ENCODE measurements at regions not wholly inside any gene's neighbourhood (a gene's known extent, or its start where the extent isn't known, plus 50 kb on each side); places are given as distances from the start of the nearest gene placed in this dataset.

DNA sequence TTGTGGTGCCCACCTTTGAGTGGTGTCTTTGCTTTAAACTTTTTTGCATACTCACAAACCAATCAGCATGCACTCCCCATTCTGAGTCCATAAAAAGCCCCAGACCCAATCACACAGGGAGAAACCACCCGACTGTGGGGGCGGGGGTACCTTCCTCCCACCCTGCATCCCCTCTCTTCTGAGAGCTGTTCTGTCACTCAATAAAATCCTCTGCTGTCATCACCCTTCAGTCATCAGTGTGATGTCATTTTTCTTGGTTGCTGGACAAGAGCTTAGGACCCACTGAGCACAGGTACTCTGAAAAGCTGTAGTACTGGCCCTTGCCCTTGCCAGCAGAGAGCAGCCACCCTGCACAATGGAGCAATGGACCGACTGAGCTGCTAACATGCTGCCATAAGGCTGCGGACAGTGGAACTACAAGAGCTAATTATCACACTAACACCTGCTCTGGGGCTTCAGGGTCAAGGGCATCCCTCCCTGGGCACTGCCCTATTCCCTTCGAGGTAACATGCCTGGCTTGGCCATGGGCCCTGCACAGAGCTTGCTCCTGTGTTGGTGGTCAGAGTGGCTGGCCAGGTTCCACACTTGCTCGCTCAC lies 62.9 kb upstream of the PGRMC2 start:
- Histone ChIP-seq H3K4me1 (ENCODE audit: control insufficient read depth in 5 of 5, insufficient read depth in 5 of 5, low read length in 5 of 5) (peaks cover 0 to 39% (median 21%) of the 10 kb centered on the region in 5 donors), H3K9ac (ENCODE audit: low read length in 5 of 5) (no peak overlapping the region), H3K36me3 (ENCODE audit: control insufficient read depth in 5 of 5, insufficient read depth in 5 of 5, low read length in 5 of 5) (no peaks in the 10 kb centered on the region), H3K4me3 (ENCODE audit: low read depth in 1 of 5, low read length in 5 of 5) (no peak overlapping the region), H3K9me3 (ENCODE audit: control insufficient read depth in 5 of 5, low read length in 5 of 5) (no peaks in the 10 kb centered on the region), H3K27ac (ENCODE audit: low read depth, low read length) (no peak overlapping the region), H3K27me3 (ENCODE audit: control insufficient read depth in 5 of 5, insufficient read depth in 4 of 5, low read length in 5 of 5) (no peaks in the 10 kb centered on the region)

DNA sequence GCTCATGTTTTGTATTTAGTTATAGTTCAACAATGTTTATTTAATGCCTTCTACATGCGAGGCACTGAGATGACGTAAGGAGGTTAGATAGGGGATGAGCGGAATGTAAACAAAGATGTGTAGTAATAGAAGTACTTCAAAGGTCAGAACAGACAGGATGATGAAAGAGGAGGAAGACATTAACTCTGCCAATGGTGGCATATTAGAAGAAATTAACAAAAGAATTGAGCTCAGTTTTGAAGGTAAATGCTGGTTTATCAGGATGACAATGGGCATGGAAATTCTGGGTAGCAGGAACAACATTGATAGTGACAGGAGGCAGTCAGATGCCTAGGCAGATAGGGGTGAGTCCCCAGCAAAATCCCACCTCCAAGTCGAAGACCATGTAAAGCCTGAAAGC lies 62.3 kb upstream of the PGRMC2 start:
- Histone ChIP-seq H3K4me3 (ENCODE audit: low read depth in 1 of 5, low read length in 5 of 5) (no peak overlapping the region), H3K36me3 (ENCODE audit: control insufficient read depth in 5 of 5, insufficient read depth in 5 of 5, low read length in 5 of 5) (no peaks in the 10 kb centered on the region), H3K4me1 (ENCODE audit: control insufficient read depth in 5 of 5, insufficient read depth in 5 of 5, low read length in 5 of 5) (peaks cover 0 to 32% (median 15%) of the 10 kb centered on the region in 5 donors), H3K9me3 (ENCODE audit: control insufficient read depth in 5 of 5, low read length in 5 of 5) (no peaks in the 10 kb centered on the region), H3K9ac (ENCODE audit: low read length in 5 of 5) (no peak overlapping the region), H3K27me3 (ENCODE audit: control insufficient read depth in 5 of 5, insufficient read depth in 4 of 5, low read length in 5 of 5) (no peaks in the 10 kb centered on the region), H3K27ac (ENCODE audit: low read depth, low read length) (no peak overlapping the region)

DNA sequence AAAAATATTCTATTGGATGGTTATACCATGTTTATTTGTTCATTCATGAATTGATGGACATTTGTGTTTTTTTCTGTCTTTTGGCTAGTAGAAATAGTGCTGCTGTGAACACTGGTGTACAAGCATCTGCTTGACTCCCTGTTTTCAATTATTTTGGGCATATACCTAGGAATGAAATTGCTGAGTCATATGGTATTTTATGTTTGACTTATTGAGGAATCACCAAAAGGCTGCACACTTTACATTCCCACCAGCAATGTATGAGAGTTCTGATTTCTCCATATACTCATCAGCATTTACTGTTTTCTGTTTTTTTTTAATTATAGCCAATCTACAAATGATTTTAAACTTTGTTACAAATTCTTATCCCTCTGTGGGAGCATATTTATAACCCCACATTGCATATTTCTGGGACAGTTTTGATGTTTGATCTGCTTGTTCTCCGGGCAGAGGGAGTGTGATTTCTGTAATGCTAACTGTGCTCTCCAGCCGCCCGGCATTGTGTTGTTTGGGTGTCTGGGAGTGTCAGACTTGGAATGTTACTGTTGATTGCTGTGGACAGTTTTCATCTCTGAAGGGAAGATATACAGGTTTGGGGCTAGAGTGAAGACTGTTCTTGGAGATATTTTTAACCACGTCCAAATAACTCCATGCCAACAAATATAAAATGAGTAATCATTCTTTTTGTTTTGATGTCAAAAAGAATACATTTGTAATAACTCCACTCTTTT lies 60.5 kb upstream of the PGRMC2 start:
- Histone ChIP-seq H3K4me3 (ENCODE audit: low read depth in 1 of 5, low read length in 5 of 5) (no peak overlapping the region), H3K27me3 (ENCODE audit: control insufficient read depth in 5 of 5, insufficient read depth in 4 of 5, low read length in 5 of 5) (no peaks in the 10 kb centered on the region), H3K9me3 (ENCODE audit: control insufficient read depth in 5 of 5, low read length in 5 of 5) (no peaks in the 10 kb centered on the region), H3K9ac (ENCODE audit: low read length in 5 of 5) (no peak overlapping the region), H3K36me3 (ENCODE audit: control insufficient read depth in 5 of 5, insufficient read depth in 5 of 5, low read length in 5 of 5) (no peaks in the 10 kb centered on the region), H3K27ac (ENCODE audit: low read depth, low read length) (no peak overlapping the region), H3K4me1 (ENCODE audit: control insufficient read depth in 5 of 5, insufficient read depth in 5 of 5, low read length in 5 of 5) (peaks cover 0 to 22% (median 7%) of the 10 kb centered on the region in 5 donors)

- Histone ChIP-seq H3K4me1 (ENCODE audit: control insufficient read depth in 5 of 5, insufficient read depth in 5 of 5, low read length in 5 of 5) (peaks cover 0 to 22% (median 7%) of the 10 kb centered on the region in 5 donors), H3K9me3 (ENCODE audit: control insufficient read depth in 5 of 5, low read length in 5 of 5) (no peaks in the 10 kb centered on the region), H3K9ac (ENCODE audit: low read length in 5 of 5) (no peak overlapping the region), H3K27ac (ENCODE audit: low read depth, low read length) (no peak overlapping the region), H3K27me3 (ENCODE audit: control insufficient read depth in 5 of 5, insufficient read depth in 4 of 5, low read length in 5 of 5) (no peaks in the 10 kb centered on the region), H3K4me3 (ENCODE audit: low read depth in 1 of 5, low read length in 5 of 5) (no peak overlapping the region), H3K36me3 (ENCODE audit: control insufficient read depth in 5 of 5, insufficient read depth in 5 of 5, low read length in 5 of 5) (no peaks in the 10 kb centered on the region)
Measured at GRCh38 chr4:128347175-128347868, 59.7 kb upstream of the PGRMC2 start.

DNA sequence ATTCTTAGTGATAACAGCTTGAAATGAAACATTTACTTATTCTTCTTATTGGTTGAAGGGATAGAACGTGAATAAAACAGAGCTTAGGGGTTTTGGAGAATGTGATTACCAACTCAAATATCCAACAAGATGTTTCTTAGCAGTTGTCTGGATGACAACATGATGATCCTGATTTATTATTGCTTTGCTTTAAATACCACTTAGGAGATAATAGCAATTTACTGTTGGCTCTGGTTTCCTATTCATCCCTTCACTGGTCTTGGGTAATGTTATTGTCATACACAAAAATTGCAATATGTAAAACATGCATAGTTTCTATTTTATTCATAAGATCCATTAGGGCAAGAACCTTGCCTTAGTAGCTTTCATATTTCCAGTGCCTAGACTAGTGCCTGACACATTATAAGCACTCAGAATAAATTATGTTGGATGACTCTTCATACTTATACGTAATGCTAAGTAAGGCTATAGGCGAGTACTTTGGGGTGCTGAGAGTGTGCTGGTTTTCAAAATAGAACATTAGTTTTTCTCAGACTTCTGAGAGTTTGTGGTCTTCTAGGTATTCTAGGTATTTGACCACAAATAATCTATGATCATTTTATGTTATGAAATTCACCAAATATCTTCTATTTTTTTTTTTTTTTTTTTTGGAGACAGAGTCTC lies 58.6 kb upstream of the PGRMC2 start:
- H3K4me1 ChIP-seq (ENCODE audit: control insufficient read depth in 5 of 5, insufficient read depth in 5 of 5, low read length in 5 of 5) = peaks cover 0 to 22% (median 7%) of the 10 kb centered on the region in 5 donors

GRCh38 chr4:128345650-128346049 lies 58.0 kb upstream of the PGRMC2 start:
- H3K36me3 ChIP-seq (ENCODE audit: control insufficient read depth in 5 of 5, insufficient read depth in 5 of 5, low read length in 5 of 5) = no peaks in the 10 kb centered on the region
- no peak overlapping the region for H3K27ac ChIP-seq (ENCODE audit: low read depth, low read length)
- no peaks in the 10 kb centered on the region for H3K9me3 ChIP-seq (ENCODE audit: control insufficient read depth in 5 of 5, low read length in 5 of 5)
- H3K4me3 ChIP-seq (ENCODE audit: low read depth in 1 of 5, low read length in 5 of 5) = no peak overlapping the region
- no peaks in the 10 kb centered on the region for H3K27me3 ChIP-seq (ENCODE audit: control insufficient read depth in 5 of 5, insufficient read depth in 4 of 5, low read length in 5 of 5)
- H3K4me1 ChIP-seq (ENCODE audit: control insufficient read depth in 5 of 5, insufficient read depth in 5 of 5, low read length in 5 of 5) = peaks cover 0 to 22% (median 7%) of the 10 kb centered on the region in 5 donors
- H3K9ac ChIP-seq (ENCODE audit: low read length in 5 of 5) = no peak overlapping the region

More for the DNA sequence above, 58.6 kb upstream of the PGRMC2 start:
- Histone ChIP-seq H3K27me3 (ENCODE audit: control insufficient read depth in 5 of 5, insufficient read depth in 4 of 5, low read length in 5 of 5) (no peaks in the 10 kb centered on the region), H3K9me3 (ENCODE audit: control insufficient read depth in 5 of 5, low read length in 5 of 5) (no peaks in the 10 kb centered on the region), H3K4me3 (ENCODE audit: low read depth in 1 of 5, low read length in 5 of 5) (no peak overlapping the region), H3K27ac (ENCODE audit: low read depth, low read length) (no peak overlapping the region), H3K36me3 (ENCODE audit: control insufficient read depth in 5 of 5, insufficient read depth in 5 of 5, low read length in 5 of 5) (no peaks in the 10 kb centered on the region), H3K9ac (ENCODE audit: low read length in 5 of 5) (no peak overlapping the region)

GRCh38 chr4:128342762-128343161 lies 55.1 kb upstream of the PGRMC2 start:
- Histone ChIP-seq H3K9ac (ENCODE audit: low read length in 5 of 5) (no peak overlapping the region), H3K27ac (ENCODE audit: low read depth, low read length) (no peak overlapping the region), H3K27me3 (ENCODE audit: control insufficient read depth in 5 of 5, insufficient read depth in 4 of 5, low read length in 5 of 5) (no peaks in the 10 kb centered on the region), H3K4me3 (ENCODE audit: low read depth in 1 of 5, low read length in 5 of 5) (no peak overlapping the region), H3K4me1 (ENCODE audit: control insufficient read depth in 5 of 5, insufficient read depth in 5 of 5, low read length in 5 of 5) (peaks cover 0 to 14% (median 3%) of the 10 kb centered on the region in 5 donors), H3K9me3 (ENCODE audit: control insufficient read depth in 5 of 5, low read length in 5 of 5) (no peaks in the 10 kb centered on the region), H3K36me3 (ENCODE audit: control insufficient read depth in 5 of 5, insufficient read depth in 5 of 5, low read length in 5 of 5) (no peaks in the 10 kb centered on the region)

DNA sequence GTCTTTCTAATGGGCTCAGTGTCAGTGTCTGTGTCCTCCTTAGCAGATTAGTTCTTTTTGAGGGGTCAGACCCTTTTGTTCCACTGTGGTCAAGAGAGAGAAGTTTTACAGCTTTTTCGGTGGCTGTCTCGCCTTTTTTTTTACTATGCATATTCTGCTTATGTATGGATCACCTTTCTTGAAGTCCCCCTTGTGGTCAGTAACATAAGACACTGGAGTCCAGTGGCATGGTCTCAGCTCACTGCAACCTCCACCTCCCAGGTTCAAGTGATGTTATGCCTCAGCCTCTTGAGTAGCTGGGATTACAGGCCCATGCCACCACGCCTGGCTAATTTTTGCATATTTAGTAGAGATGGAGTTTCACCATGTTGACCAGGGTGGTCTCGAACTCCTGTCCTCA lies 54.0 kb upstream of the PGRMC2 start:
- H3K27ac ChIP-seq (ENCODE audit: low read depth, low read length) = no peak overlapping the region
- peaks cover 0 to 9% (median 0%) of the 10 kb centered on the region in 5 donors for H3K4me1 ChIP-seq (ENCODE audit: control insufficient read depth in 5 of 5, insufficient read depth in 5 of 5, low read length in 5 of 5)
- no peaks in the 10 kb centered on the region for H3K9me3 ChIP-seq (ENCODE audit: control insufficient read depth in 5 of 5, low read length in 5 of 5)
- H3K27me3 ChIP-seq (ENCODE audit: control insufficient read depth in 5 of 5, insufficient read depth in 4 of 5, low read length in 5 of 5) = no peaks in the 10 kb centered on the region
- no peaks in the 10 kb centered on the region for H3K36me3 ChIP-seq (ENCODE audit: control insufficient read depth in 5 of 5, insufficient read depth in 5 of 5, low read length in 5 of 5)
- no peak overlapping the region for H3K4me3 ChIP-seq (ENCODE audit: low read depth in 1 of 5, low read length in 5 of 5)
- no peak overlapping the region for H3K9ac ChIP-seq (ENCODE audit: low read length in 5 of 5)

- Histone ChIP-seq H3K9ac (ENCODE audit: low read length in 5 of 5) (no peak overlapping the region), H3K27ac (ENCODE audit: low read depth, low read length) (no peak overlapping the region), H3K9me3 (ENCODE audit: control insufficient read depth in 5 of 5, low read length in 5 of 5) (no peaks in the 10 kb centered on the region), H3K4me1 (ENCODE audit: control insufficient read depth in 5 of 5, insufficient read depth in 5 of 5, low read length in 5 of 5) (peaks cover 0 to 9% (median 0%) of the 10 kb centered on the region in 5 donors), H3K27me3 (ENCODE audit: control insufficient read depth in 5 of 5, insufficient read depth in 4 of 5, low read length in 5 of 5) (no peaks in the 10 kb centered on the region), H3K4me3 (ENCODE audit: low read depth in 1 of 5, low read length in 5 of 5) (no peak overlapping the region), H3K36me3 (ENCODE audit: control insufficient read depth in 5 of 5, insufficient read depth in 5 of 5, low read length in 5 of 5) (no peaks in the 10 kb centered on the region)
Measured at GRCh38 chr4:128338634-128339355, 51.2 kb upstream of the PGRMC2 start.
